Type B pancreatic cell (in vitro differentiated cells): ENCODE measurements at regions not wholly inside any gene's neighbourhood (a gene's known extent, or its start where the extent isn't known, plus 50 kb on each side); places are given as distances from the start of the nearest gene placed in this dataset.

Experiments used
- DNase-seq: peaks from one replicate; pipeline ENCODE4 v3.0.0; 2021; ENCODE audit warnings: mixed read lengths; ENCODE audit not compliant: unreplicated experiment; ENCODE audit errors: extremely low spot score
- H3K27ac Mint-ChIP-seq: 2 replicates; pipeline ENCODE4 v1.8.0; 2021; ENCODE audit warnings: mild to moderate bottlenecking, mixed read lengths
- H3K27me3 Mint-ChIP-seq: 2 replicates; pipeline ENCODE4 v1.8.0; 2021; ENCODE audit warnings: mixed read lengths
- H3K36me3 Mint-ChIP-seq: 2 replicates; pipeline ENCODE4 v1.8.0; 2021; ENCODE audit warnings: mixed read lengths
- H3K4me1 Mint-ChIP-seq: one replicate; pipeline ENCODE4 v1.8.0; 2021; ENCODE audit warnings: mixed read lengths; ENCODE audit not compliant: unreplicated experiment
- H3K4me3 Mint-ChIP-seq: 2 replicates; pipeline ENCODE4 v1.8.0; 2021; ENCODE audit warnings: mild to moderate bottlenecking, mixed read lengths
- H3K9me3 Mint-ChIP-seq: 2 replicates; pipeline ENCODE4 v1.8.0; 2021; ENCODE audit warnings: mixed read lengths
- CTCF ChIP-seq: fragments of 200-600 bp; sonication (generic); conservative IDR thresholded peaks from 2 replicates; pipeline ENCODE4 v1.5.0; 2021; ENCODE audit warnings: antibody characterized with exemption, mild to moderate bottlenecking

GRCh38 chr9:18046068-18046467 lies 427.9 kb upstream of the ADAMTSL1 start:
- H3K27ac Mint-ChIP-seq, result no peak overlapping the region
- no peaks in the 10 kb centered on the region for H3K36me3 Mint-ChIP-seq
- no peak for TF ChIP-seq CTCF

GRCh38 chr9:18051638-18052037 lies 422.3 kb upstream of the ADAMTSL1 start:
- no peak for TF ChIP-seq CTCF
- Mint-ChIP-seq H3K27ac (no peak overlapping the region), H3K4me1 (peaks cover 9% of the 10 kb centered on the region), H3K27me3 (no peaks in the 10 kb centered on the region), H3K4me3 (no peak overlapping the region), H3K9me3 (no peaks in the 10 kb centered on the region), H3K36me3 (no peaks in the 10 kb centered on the region)
- DNase-seq, result no peak

More at GRCh38 chr9:18046068-18046467, 427.9 kb upstream of the ADAMTSL1 start:
- no peak for DNase-seq
- Mint-ChIP-seq H3K4me3 (no peak overlapping the region), H3K4me1 (peaks cover 4% of the 10 kb centered on the region), H3K27me3 (no peaks in the 10 kb centered on the region), H3K9me3 (no peaks in the 10 kb centered on the region)

GRCh38 chr9:18052060-18052459 lies 421.9 kb upstream of the ADAMTSL1 start:
- H3K4me3 Mint-ChIP-seq, result no peak overlapping the region
- H3K36me3 Mint-ChIP-seq, result no peaks in the 10 kb centered on the region
- no peak overlapping the region for H3K27ac Mint-ChIP-seq
- TF ChIP-seq CTCF, result no peak
- no peak for DNase-seq
- H3K4me1 Mint-ChIP-seq, result peaks cover 9% of the 10 kb centered on the region
- no peaks in the 10 kb centered on the region for H3K9me3 Mint-ChIP-seq
- H3K27me3 Mint-ChIP-seq, result no peaks in the 10 kb centered on the region

GRCh38 chr9:18056269-18056992 lies 417.5 kb upstream of the ADAMTSL1 start:
- H3K9me3 Mint-ChIP-seq, result no peaks in the 10 kb centered on the region
- no peaks in the 10 kb centered on the region for H3K36me3 Mint-ChIP-seq
- no peak for TF ChIP-seq CTCF
- DNase-seq, result no peak
- H3K4me3 Mint-ChIP-seq, result no peak overlapping the region
- no peaks in the 10 kb centered on the region for H3K27me3 Mint-ChIP-seq
- peaks cover 9% of the 10 kb centered on the region for H3K4me1 Mint-ChIP-seq
- H3K27ac Mint-ChIP-seq, result no peak overlapping the region

- Mint-ChIP-seq H3K36me3 (no peaks in the 10 kb centered on the region), H3K9me3 (no peaks in the 10 kb centered on the region), H3K27ac (no peak overlapping the region), H3K4me3 (no peak overlapping the region), H3K27me3 (no peaks in the 10 kb centered on the region), H3K4me1 (peaks cover 9% of the 10 kb centered on the region)
- no peak for DNase-seq
- no peak for TF ChIP-seq CTCF
Observed at GRCh38 chr9:18056993-18057369, 417.0 kb upstream of the ADAMTSL1 start.
